ENCODE measurements at regions not wholly inside any gene's neighbourhood (a gene's known extent, or its start where the extent isn't known, plus 50 kb on each side); places are given as distances from the start of the nearest gene placed in this dataset.
"Not testable (repeated sequence)": the region's sequence is repeated elsewhere in the genome, so short reads cannot be mapped to it uniquely, and the experiment has no call there.

DNA sequence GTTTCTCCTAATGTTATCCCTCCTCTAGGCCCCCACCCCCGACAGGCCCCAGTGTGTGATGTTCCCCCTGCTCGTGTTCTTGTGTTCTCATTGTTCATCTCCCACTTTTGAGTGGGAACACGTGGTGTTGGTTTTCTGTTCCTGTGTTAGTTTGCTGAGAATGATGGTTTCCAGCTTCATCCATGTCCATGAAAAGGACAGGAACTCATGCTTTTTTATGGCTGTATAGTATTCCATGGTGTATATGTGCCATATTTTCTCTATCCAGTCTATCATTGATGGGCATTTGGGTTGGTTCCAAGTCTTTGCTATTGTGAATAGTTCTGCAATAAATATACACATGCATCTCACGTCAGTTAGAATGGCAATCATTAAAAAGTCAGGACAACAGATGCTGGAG, 305.9 kb downstream of the MED10 start:
- TF ChIP-seq, protein P1, sequence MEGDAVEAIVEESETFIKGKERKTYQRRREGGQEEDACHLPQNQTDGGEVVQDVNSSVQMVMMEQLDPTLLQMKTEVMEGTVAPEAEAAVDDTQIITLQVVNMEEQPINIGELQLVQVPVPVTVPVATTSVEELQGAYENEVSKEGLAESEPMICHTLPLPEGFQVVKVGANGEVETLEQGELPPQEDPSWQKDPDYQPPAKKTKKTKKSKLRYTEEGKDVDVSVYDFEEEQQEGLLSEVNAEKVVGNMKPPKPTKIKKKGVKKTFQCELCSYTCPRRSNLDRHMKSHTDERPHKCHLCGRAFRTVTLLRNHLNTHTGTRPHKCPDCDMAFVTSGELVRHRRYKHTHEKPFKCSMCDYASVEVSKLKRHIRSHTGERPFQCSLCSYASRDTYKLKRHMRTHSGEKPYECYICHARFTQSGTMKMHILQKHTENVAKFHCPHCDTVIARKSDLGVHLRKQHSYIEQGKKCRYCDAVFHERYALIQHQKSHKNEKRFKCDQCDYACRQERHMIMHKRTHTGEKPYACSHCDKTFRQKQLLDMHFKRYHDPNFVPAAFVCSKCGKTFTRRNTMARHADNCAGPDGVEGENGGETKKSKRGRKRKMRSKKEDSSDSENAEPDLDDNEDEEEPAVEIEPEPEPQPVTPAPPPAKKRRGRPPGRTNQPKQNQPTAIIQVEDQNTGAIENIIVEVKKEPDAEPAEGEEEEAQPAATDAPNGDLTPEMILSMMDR (IDR thresholded peaks at IDR 0.05; ENCODE audit: low read length): not testable (repeated sequence)
- not testable (repeated sequence) for TF ChIP-seq EZH2 (optimal IDR thresholded peaks at IDR 0.05; ENCODE audit: low read depth, low read length); EZH2phosphoT487 (IDR thresholded peaks at IDR 0.05; ENCODE audit: low read length)

Measured in MM.1S (cell line).